ENCODE measurements at regions not wholly inside any gene's neighbourhood (a gene's known extent, or its start where the extent isn't known, plus 50 kb on each side); places are given as distances from the start of the nearest gene placed in this dataset.

DNA sequence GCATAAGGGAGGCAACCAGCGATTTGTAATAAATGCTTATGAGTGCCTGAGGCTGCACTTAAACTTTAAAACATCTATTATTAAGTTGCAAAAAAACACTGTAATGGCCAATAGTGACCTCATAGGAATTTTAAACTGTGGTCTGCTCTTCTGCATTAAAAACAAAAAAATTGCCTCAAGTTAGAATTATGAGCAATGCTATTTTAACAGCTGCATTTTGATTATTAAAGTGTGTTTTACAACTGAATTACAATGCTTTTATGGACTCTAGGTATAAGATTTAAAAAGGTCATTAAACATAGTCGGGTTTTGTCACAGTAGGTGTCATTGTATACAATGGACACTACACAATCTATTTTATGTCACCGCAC lies 528.7 kb upstream of the FANCL start:
- TF ChIP-seq, protein P1, sequence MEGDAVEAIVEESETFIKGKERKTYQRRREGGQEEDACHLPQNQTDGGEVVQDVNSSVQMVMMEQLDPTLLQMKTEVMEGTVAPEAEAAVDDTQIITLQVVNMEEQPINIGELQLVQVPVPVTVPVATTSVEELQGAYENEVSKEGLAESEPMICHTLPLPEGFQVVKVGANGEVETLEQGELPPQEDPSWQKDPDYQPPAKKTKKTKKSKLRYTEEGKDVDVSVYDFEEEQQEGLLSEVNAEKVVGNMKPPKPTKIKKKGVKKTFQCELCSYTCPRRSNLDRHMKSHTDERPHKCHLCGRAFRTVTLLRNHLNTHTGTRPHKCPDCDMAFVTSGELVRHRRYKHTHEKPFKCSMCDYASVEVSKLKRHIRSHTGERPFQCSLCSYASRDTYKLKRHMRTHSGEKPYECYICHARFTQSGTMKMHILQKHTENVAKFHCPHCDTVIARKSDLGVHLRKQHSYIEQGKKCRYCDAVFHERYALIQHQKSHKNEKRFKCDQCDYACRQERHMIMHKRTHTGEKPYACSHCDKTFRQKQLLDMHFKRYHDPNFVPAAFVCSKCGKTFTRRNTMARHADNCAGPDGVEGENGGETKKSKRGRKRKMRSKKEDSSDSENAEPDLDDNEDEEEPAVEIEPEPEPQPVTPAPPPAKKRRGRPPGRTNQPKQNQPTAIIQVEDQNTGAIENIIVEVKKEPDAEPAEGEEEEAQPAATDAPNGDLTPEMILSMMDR (IDR thresholded peaks at IDR 0.05; ENCODE audit: borderline replicate concordance, extremely low read depth, low read length, poor library complexity, severe bottlenecking) = no peak
- TF ChIP-seq EZH2 (IDR thresholded peaks at IDR 0.05; ENCODE audit: borderline replicate concordance, low read depth, low read length, severe bottlenecking) = no peak
